PC-3 (cell line): ENCODE measurements at regions not wholly inside any gene's neighbourhood (a gene's known extent, or its start where the extent isn't known, plus 50 kb on each side); places are given as distances from the start of the nearest gene placed in this dataset.

Experiments used
- CTCF ChIP-seq: fragments of 300-600 bp; sonication (generic); conservative IDR thresholded peaks from 2 replicates; pipeline ENCODE4 v1.5.1; 2017; ENCODE audit warnings: antibody characterized with exemption, low read depth, mild to moderate bottlenecking, low read length
- EZH2 ChIP-seq: fragments of 300-600 bp; sonication (generic); IDR thresholded peaks from one replicate; pipeline ENCODE4 v1.6.1; 2017; ENCODE audit warnings: antibody characterized with exemption, mild to moderate bottlenecking, low read length; ENCODE audit not compliant: unreplicated experiment
- EZH2phosphoT487 ChIP-seq: fragments of 300-600 bp; sonication (generic); IDR thresholded peaks from 2 replicates; pipeline ENCODE4 v1.6.1; 2018; ENCODE audit warnings: mild to moderate bottlenecking, antibody characterized with exemption, low read length, borderline replicate concordance

DNA sequence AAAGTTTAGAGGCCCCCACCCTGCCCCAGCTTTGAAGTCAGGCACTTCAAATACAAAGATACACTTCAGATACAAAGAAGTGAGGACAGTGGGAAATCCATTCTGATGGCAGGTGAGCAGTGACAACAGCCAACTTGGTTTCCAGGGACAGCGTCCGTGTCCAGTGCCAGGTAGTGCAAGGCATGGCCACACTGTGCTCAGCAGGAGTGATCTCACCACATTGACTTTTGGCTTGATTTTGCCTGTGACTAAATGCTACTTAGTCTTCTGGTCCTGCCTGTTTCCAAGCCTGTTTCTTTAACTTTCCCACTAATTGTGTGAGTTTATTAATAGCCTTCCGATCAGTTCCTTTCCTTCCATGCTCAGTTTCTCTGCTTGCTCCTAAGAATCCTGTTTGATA is 72.6 kb upstream of the PALM2AKAP2 start:
- TF ChIP-seq CTCF, result no peak
- no peak for TF ChIP-seq EZH2
- no peak for TF ChIP-seq EZH2phosphoT487
